Karpas-422 (cell line): ENCODE measurements at regions not wholly inside any gene's neighbourhood (a gene's known extent, or its start where the extent isn't known, plus 50 kb on each side); places are given as distances from the start of the nearest gene placed in this dataset.

Experiments
- DNase-seq: peaks from one replicate; pipeline ENCODE4 v3.0.0-alpha.2; 2015
- H2AFZ ChIP-seq: fragments of 200-600 bp; sonication (generic); 2 replicates; pipeline ENCODE4 v1.6.1; 2014; ENCODE audit warnings: antibody characterized with exemption, low read length, mixed read lengths
- H3K27ac ChIP-seq: fragments of 200-600 bp; sonication (generic); 2 replicates; pipeline ENCODE4 v1.5.1; 2014; ENCODE audit warnings: mild to moderate bottlenecking, low read length, moderate library complexity
- H3K27me3 ChIP-seq: fragments of 200-600 bp; sonication (generic); 2 replicates; pipeline ENCODE4 v1.6.1; 2014; ENCODE audit warnings: low read length, mixed read lengths
- H3K36me3 ChIP-seq: fragments of 200-600 bp; sonication (generic); 2 replicates; pipeline ENCODE4 v1.6.1; 2014; ENCODE audit warnings: low read length, mixed read lengths; ENCODE audit not compliant: insufficient read depth
- H3K4me1 ChIP-seq: fragments of 200-600 bp; sonication (generic); 2 replicates; pipeline ENCODE4 v1.6.1; 2014; ENCODE audit warnings: mild to moderate bottlenecking, low read length, mixed read lengths
- H3K4me2 ChIP-seq: fragments of 200-600 bp; sonication (generic); 2 replicates; pipeline ENCODE4 v1.6.1; 2014; ENCODE audit warnings: low read length, low read depth, mild to moderate bottlenecking; ENCODE audit not compliant: poor library complexity, severe bottlenecking
- H3K4me3 ChIP-seq: fragments of 200-600 bp; sonication (generic); 2 replicates; pipeline ENCODE4 v1.5.1; 2014; ENCODE audit warnings: mild to moderate bottlenecking, antibody characterized with exemption, low read length, mixed read lengths
- H3K79me2 ChIP-seq: fragments of 200-600 bp; sonication (generic); 2 replicates; pipeline ENCODE4 v1.6.1; 2014; ENCODE audit warnings: mild to moderate bottlenecking, low read length, mixed read lengths
- H3K9ac ChIP-seq: fragments of 200-600 bp; sonication (generic); 2 replicates; pipeline ENCODE4 v1.6.0; 2014; ENCODE audit warnings: low read length
- H3K9me2 ChIP-seq: fragments of 200-600 bp; sonication (generic), shearing (Covaris generic); replicated peaks from 2 replicates; pipeline ENCODE4 v1.6.0; 2014; ENCODE audit warnings: mild to moderate bottlenecking, low read length, moderate library complexity; ENCODE audit not compliant: insufficient read depth
- H3K9me3 ChIP-seq: fragments of 300-700, 200-600 bp; sonication (generic); 2 replicates; pipeline ENCODE4 v1.6.1; 2014; ENCODE audit warnings: low read length, mixed read lengths
- H4K20me1 ChIP-seq: fragments of 200-600 bp; sonication (generic); 2 replicates; pipeline ENCODE4 v1.6.1; 2014; ENCODE audit warnings: mild to moderate bottlenecking, antibody characterized with exemption, low read length, low read depth; ENCODE audit not compliant: insufficient read depth

DNA sequence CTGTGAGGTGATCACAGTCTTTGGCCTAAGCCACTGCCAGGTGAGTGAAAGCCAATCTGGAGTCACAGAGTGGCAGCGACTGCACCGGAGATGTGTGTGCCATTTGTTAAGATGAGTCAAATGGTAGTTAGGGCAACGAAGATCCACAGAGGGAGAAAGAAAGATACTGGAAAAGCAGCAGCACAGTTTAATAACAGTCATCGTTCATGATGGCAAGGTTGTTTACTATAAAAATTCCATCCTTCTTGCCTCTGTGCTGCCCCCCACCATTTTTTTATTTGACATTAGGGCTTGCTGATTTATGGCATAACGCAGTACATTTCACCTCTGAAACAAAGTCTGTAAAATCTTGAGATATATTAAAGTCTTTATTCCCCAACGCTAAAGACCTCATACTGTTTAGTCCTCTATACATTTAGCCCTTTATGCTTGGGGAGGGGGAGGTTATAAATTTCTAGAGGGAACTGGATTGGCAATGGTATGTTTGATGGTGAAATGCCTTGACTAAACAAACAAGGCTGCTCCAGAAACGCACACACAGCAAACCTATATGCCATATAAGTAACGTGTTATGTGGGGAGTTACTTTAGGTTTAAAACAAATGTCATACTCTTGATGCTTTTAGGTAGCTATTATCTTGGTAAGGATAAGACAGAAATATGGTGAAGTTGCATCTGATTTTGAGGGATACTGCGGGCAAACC, 55.8 kb upstream of the ABL1 start:
- peaks cover 28% of the 10 kb centered on the region for H4K20me1 ChIP-seq
- H3K9me2 ChIP-seq, result no peaks in the 10 kb centered on the region
- H3K9ac ChIP-seq, result no peak overlapping the region
- no peak for DNase-seq
- no peaks in the 10 kb centered on the region for H3K4me1 ChIP-seq
- no peak overlapping the region for H3K4me2 ChIP-seq
- H3K9me3 ChIP-seq, result no peaks in the 10 kb centered on the region
- H3K27me3 ChIP-seq, result no peaks in the 10 kb centered on the region
- no peak overlapping the region for H3K4me3 ChIP-seq
- H3K27ac ChIP-seq, result no peak overlapping the region
- no peak overlapping the region for H2AFZ ChIP-seq
- no peaks in the 10 kb centered on the region for H3K36me3 ChIP-seq
- no peaks in the 10 kb centered on the region for H3K79me2 ChIP-seq

- Histone ChIP-seq H3K27me3 (no peaks in the 10 kb centered on the region), H3K4me2 (no peak overlapping the region), H3K9me3 (no peaks in the 10 kb centered on the region), H2AFZ (no peak overlapping the region), H3K9ac (no peak overlapping the region), H3K4me1 (no peaks in the 10 kb centered on the region), H3K4me3 (no peak overlapping the region), H3K9me2 (no peaks in the 10 kb centered on the region), H3K79me2 (no peaks in the 10 kb centered on the region), H3K36me3 (no peaks in the 10 kb centered on the region), H3K27ac (no peak overlapping the region), H4K20me1 (peaks cover 28% of the 10 kb centered on the region)
- no peak for DNase-seq
These were observed 54.6 kb upstream of the ABL1 start for GRCh38 chr9:130780415-130780814.

- no peak overlapping the region for H3K9ac ChIP-seq
- H3K27me3 ChIP-seq, result no peaks in the 10 kb centered on the region
- no peak overlapping the region for H3K27ac ChIP-seq
- H3K9me3 ChIP-seq, result no peaks in the 10 kb centered on the region
- H3K4me2 ChIP-seq, result no peak overlapping the region
- no peaks in the 10 kb centered on the region for H3K4me1 ChIP-seq
- DNase-seq, result no peak
- H2AFZ ChIP-seq, result no peak overlapping the region
- H3K79me2 ChIP-seq, result no peaks in the 10 kb centered on the region
- H4K20me1 ChIP-seq, result peaks cover 28% of the 10 kb centered on the region
- H3K36me3 ChIP-seq, result no peaks in the 10 kb centered on the region
- H3K9me2 ChIP-seq, result no peaks in the 10 kb centered on the region
- no peak overlapping the region for H3K4me3 ChIP-seq
These were observed 54.1 kb upstream of the ABL1 start for GRCh38 chr9:130780865-130781504.

GRCh38 chr9:130781569-130781968, 53.5 kb upstream of the ABL1 start:
- Histone ChIP-seq H3K27me3 (no peaks in the 10 kb centered on the region), H3K27ac (no peak overlapping the region), H3K79me2 (no peaks in the 10 kb centered on the region), H3K4me2 (no peak overlapping the region), H4K20me1 (peaks cover 28% of the 10 kb centered on the region), H3K9me2 (no peaks in the 10 kb centered on the region), H2AFZ (no peak overlapping the region), H3K36me3 (no peaks in the 10 kb centered on the region), H3K4me1 (no peaks in the 10 kb centered on the region), H3K9me3 (no peaks in the 10 kb centered on the region), H3K9ac (no peak overlapping the region), H3K4me3 (no peak overlapping the region)
- DNase-seq, result no peak

DNA sequence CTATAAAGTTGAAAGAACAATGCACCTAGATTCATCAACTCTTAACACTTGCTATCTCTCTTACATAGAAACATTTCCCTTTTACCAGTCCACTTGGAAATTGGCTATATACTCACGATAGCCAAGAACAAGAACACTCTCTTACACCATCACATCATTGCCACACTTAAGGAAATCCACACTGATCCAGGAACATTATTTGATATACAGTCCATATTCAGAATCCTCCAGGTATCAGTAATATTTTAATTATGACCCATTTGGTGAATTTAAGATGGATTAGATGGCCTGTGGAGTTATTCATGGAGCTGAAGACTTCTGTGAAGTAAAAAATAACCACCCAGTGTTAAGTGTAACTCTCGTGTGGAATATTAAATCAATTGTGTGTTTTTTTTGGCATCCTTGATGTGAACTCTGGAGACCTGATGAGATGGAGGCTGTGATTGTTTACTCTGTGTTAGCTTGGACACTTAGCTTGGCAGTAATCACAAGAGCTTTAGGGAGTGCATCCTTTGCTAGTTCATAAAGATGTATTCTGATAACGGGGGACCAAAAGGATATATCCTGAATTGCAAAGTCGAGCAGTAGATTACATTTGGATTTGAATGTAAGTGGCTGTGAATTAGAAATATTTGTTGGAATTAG, 52.0 kb upstream of the ABL1 start:
- no peaks in the 10 kb centered on the region for H3K27me3 ChIP-seq
- no peaks in the 10 kb centered on the region for H3K4me1 ChIP-seq
- H3K9me2 ChIP-seq, result no peaks in the 10 kb centered on the region
- no peak overlapping the region for H3K4me2 ChIP-seq
- H3K9me3 ChIP-seq, result no peaks in the 10 kb centered on the region
- peaks cover 28% of the 10 kb centered on the region for H4K20me1 ChIP-seq
- H3K9ac ChIP-seq, result no peak overlapping the region
- H2AFZ ChIP-seq, result no peak overlapping the region
- H3K79me2 ChIP-seq, result no peaks in the 10 kb centered on the region
- H3K27ac ChIP-seq, result no peak overlapping the region
- H3K4me3 ChIP-seq, result no peak overlapping the region
- H3K36me3 ChIP-seq, result no peaks in the 10 kb centered on the region
- DNase-seq, result no peak

GRCh38 chr9:130785053-130785452, 50.0 kb upstream of the ABL1 start:
- Histone ChIP-seq H3K4me3 (no peak overlapping the region), H3K9ac (no peak overlapping the region), H3K9me3 (no peaks in the 10 kb centered on the region), H3K79me2 (no peaks in the 10 kb centered on the region), H4K20me1 (peaks cover 16% of the 10 kb centered on the region), H3K4me2 (no peak overlapping the region), H3K27ac (no peak overlapping the region), H3K9me2 (no peaks in the 10 kb centered on the region), H2AFZ (no peak overlapping the region), H3K36me3 (no peaks in the 10 kb centered on the region), H3K27me3 (no peaks in the 10 kb centered on the region; the same call in 1 of the 2 replicates), H3K4me1 (no peaks in the 10 kb centered on the region)
- DNase-seq, result no peak
